ENCODE measurements at regions not wholly inside any gene's neighbourhood (a gene's known extent, or its start where the extent isn't known, plus 50 kb on each side); places are given as distances from the start of the nearest gene placed in this dataset.

DNA sequence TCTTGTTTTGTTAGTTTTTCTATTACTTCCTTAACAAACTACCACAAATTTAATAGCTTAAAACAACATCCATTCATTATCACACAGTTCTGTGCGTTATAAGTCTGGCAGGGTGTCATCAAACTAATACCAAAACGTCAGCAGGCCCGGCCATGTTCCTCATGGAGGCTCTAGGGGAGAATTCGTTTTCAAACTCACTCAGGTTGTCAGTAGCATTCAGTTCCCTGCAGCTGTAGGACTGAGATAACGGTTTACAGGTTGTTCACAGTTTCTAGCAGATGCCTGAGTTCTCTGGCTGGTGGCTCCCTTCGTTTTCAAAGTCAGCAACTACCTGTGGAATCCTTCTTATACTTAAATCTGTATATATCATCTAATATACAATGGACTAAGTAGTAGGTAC, 72.5 kb upstream of the PRSS16 start:
- TF ChIP-seq, protein P1, sequence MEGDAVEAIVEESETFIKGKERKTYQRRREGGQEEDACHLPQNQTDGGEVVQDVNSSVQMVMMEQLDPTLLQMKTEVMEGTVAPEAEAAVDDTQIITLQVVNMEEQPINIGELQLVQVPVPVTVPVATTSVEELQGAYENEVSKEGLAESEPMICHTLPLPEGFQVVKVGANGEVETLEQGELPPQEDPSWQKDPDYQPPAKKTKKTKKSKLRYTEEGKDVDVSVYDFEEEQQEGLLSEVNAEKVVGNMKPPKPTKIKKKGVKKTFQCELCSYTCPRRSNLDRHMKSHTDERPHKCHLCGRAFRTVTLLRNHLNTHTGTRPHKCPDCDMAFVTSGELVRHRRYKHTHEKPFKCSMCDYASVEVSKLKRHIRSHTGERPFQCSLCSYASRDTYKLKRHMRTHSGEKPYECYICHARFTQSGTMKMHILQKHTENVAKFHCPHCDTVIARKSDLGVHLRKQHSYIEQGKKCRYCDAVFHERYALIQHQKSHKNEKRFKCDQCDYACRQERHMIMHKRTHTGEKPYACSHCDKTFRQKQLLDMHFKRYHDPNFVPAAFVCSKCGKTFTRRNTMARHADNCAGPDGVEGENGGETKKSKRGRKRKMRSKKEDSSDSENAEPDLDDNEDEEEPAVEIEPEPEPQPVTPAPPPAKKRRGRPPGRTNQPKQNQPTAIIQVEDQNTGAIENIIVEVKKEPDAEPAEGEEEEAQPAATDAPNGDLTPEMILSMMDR (IDR thresholded peaks at IDR 0.05), result no peak
- no peak for TF ChIP-seq POLR2A (IDR thresholded peaks at IDR 0.05)

All from body of pancreas (tissue), 4 donors.